BLaER1 treated with 17β-estradiol and CSF1 and Interleukin-3, amounts not matched to agents 10 nM and 100 nM (cell line): ENCODE measurements at regions not wholly inside any gene's neighbourhood (a gene's known extent, or its start where the extent isn't known, plus 50 kb on each side); places are given as distances from the start of the nearest gene placed in this dataset.
A peak's percentile ranks its signal among the peaks of the same experiment; 100 is the strongest.

Experiments used
- H3K27ac ChIP-seq, 11 experiments: shearing (Covaris generic); formaldehyde crosslinking; 2 replicates each; pipeline ENCODE4 v1.8.1; 2022
- H3K27me3 ChIP-seq, 11 experiments: shearing (Covaris generic); formaldehyde crosslinking; 2 replicates each; pipeline ENCODE4 v1.8.1; 2022
- H3K36me3 ChIP-seq, 11 experiments: shearing (Covaris generic); formaldehyde crosslinking; 2 replicates each; pipeline ENCODE4 v1.8.1; 2022
- H3K4me1 ChIP-seq, 10 experiments: shearing (Covaris generic); formaldehyde crosslinking; 2 replicates each; pipeline ENCODE4 v1.8.1; 2022
- H3K4me2 ChIP-seq, 11 experiments: shearing (Covaris generic); formaldehyde crosslinking; 2 replicates each; pipeline ENCODE4 v1.8.1; 2022
- H3K4me3 ChIP-seq, 10 experiments: shearing (Covaris generic); formaldehyde crosslinking; 2 replicates each; pipeline ENCODE4 v1.8.1; 2022
- H3K9ac ChIP-seq, 11 experiments: shearing (Covaris generic); formaldehyde crosslinking; 2 replicates each; pipeline ENCODE4 v1.8.1; 2022
- H3K9me3 ChIP-seq, 11 experiments: shearing (Covaris generic); formaldehyde crosslinking; replicated peaks in 1 of 11; 2 replicates each; pipeline ENCODE4 v1.8.1; 2022
- H4K20me1 ChIP-seq, 11 experiments: shearing (Covaris generic); formaldehyde crosslinking; 2 replicates each; pipeline ENCODE4 v1.8.1; 2022
- Cebpa-rat ChIP-seq, 11 experiments: shearing (Covaris generic); IDR thresholded peaks; 2 replicates each; pipeline ENCODE4 v1.8.1; 2022

GRCh38 chr6:71410164-71410566 lies 121.6 kb downstream of the OGFRL1 start:
- Histone ChIP-seq H4K20me1 (no peaks in the 10 kb centered on the region), H3K4me2 (peak overlapping the region; percentile 31 to 80 (median 51); a peak in 21 of 22 replicates), H3K4me3 (peak overlapping the region in 1 of 10 experiments; percentile 33; a peak in 2 of 20 replicates), H3K4me1 (peaks cover 15 to 42% (median 29%) of the 10 kb centered on the region in 10 experiments), H3K9ac (no peak overlapping the region), H3K36me3 (peaks cover 0 to 7% (median 0%) of the 10 kb centered on the region in 11 experiments; a peak in 1 of 22 replicates), H3K9me3 (peaks cover 0 to 52% (median 37%) of the 10 kb centered on the region in 11 experiments; a peak in 17 of 22 replicates), H3K27me3 (no peaks in the 10 kb centered on the region), H3K27ac (peak overlapping the region in 6 of 11 experiments; percentile 27 to 71 (median 57); a peak in 11 of 22 replicates)
- peak in 1 of 11 experiments; percentile 26; a peak in 1 of 22 replicates for TF ChIP-seq Cebpa-rat (IDR thresholded peaks at IDR 0.05)

GRCh38 chr6:71410681-71411080 lies 122.1 kb downstream of the OGFRL1 start:
- Histone ChIP-seq H3K27me3 (no peaks in the 10 kb centered on the region), H3K9ac (peak overlapping the region in 1 of 11 experiments; percentile 28; a peak in 1 of 22 replicates), H3K27ac (peak overlapping the region in 7 of 11 experiments; percentile 20 to 71 (median 51); a peak in 11 of 22 replicates), H3K9me3 (peaks cover 0 to 52% (median 37%) of the 10 kb centered on the region in 11 experiments; a peak in 17 of 22 replicates), H3K4me2 (peak overlapping the region in 9 of 11 experiments; percentile 31 to 80 (median 51); a peak in 17 of 22 replicates), H3K4me3 (0 out of 20 replicates have a peak overlapping the region, but pooled peaks of 1 of the 10 experiments have one; percentile 8), H3K36me3 (peaks cover 0 to 7% (median 0%) of the 10 kb centered on the region in 11 experiments; a peak in 1 of 22 replicates), H3K4me1 (peaks cover 15 to 43% (median 29%) of the 10 kb centered on the region in 10 experiments), H4K20me1 (no peaks in the 10 kb centered on the region)
- TF ChIP-seq Cebpa-rat (IDR thresholded peaks at IDR 0.05), result no peak

GRCh38 chr6:71411882-71412281 lies 123.3 kb downstream of the OGFRL1 start:
- peaks cover 0 to 7% (median 0%) of the 10 kb centered on the region in 11 experiments; a peak in 1 of 22 replicates for H3K36me3 ChIP-seq
- no peak for TF ChIP-seq Cebpa-rat (IDR thresholded peaks at IDR 0.05)
- H3K4me1 ChIP-seq, result peaks cover 15 to 49% (median 31%) of the 10 kb centered on the region in 10 experiments
- no peaks in the 10 kb centered on the region for H3K27me3 ChIP-seq
- H3K27ac ChIP-seq, result no peak overlapping the region
- no peak overlapping the region; a peak in 1 of 22 replicates for H3K4me2 ChIP-seq
- peaks cover 0 to 45% (median 31%) of the 10 kb centered on the region in 11 experiments; a peak in 17 of 22 replicates for H3K9me3 ChIP-seq
- no peaks in the 10 kb centered on the region for H4K20me1 ChIP-seq
- no peak overlapping the region for H3K9ac ChIP-seq
- no peak overlapping the region for H3K4me3 ChIP-seq

GRCh38 chr6:71412559-71413140 lies 124.0 kb downstream of the OGFRL1 start:
- no peak for TF ChIP-seq Cebpa-rat (IDR thresholded peaks at IDR 0.05)
- H3K4me2 ChIP-seq, result no peak overlapping the region; a peak in 1 of 22 replicates
- H3K36me3 ChIP-seq, result peaks cover 0 to 7% (median 0%) of the 10 kb centered on the region in 11 experiments; a peak in 1 of 22 replicates
- H3K4me1 ChIP-seq, result peaks cover 15 to 43% (median 30%) of the 10 kb centered on the region in 10 experiments
- H4K20me1 ChIP-seq, result no peaks in the 10 kb centered on the region
- H3K4me3 ChIP-seq, result no peak overlapping the region
- no peaks in the 10 kb centered on the region for H3K27me3 ChIP-seq
- 0 out of 22 replicates have a peak overlapping the region, but pooled peaks of 1 of the 11 experiments have one; percentile 10 for H3K27ac ChIP-seq
- H3K9me3 ChIP-seq, result peaks cover 0 to 42% (median 31%) of the 10 kb centered on the region in 11 experiments; a peak in 17 of 22 replicates
- H3K9ac ChIP-seq, result no peak overlapping the region

GRCh38 chr6:71414486-71414885 lies 125.9 kb downstream of the OGFRL1 start:
- no peak overlapping the region for H3K9ac ChIP-seq
- peaks cover 0 to 7% (median 0%) of the 10 kb centered on the region in 11 experiments; a peak in 1 of 22 replicates for H3K36me3 ChIP-seq
- peaks cover 9 to 33% (median 20%) of the 10 kb centered on the region in 10 experiments for H3K4me1 ChIP-seq
- peaks cover 5 to 41% (median 30%) of the 10 kb centered on the region in 11 experiments for H3K9me3 ChIP-seq
- no peak for TF ChIP-seq Cebpa-rat (IDR thresholded peaks at IDR 0.05)
- no peak overlapping the region for H3K4me2 ChIP-seq
- H4K20me1 ChIP-seq, result no peaks in the 10 kb centered on the region
- H3K27me3 ChIP-seq, result no peaks in the 10 kb centered on the region
- no peak overlapping the region for H3K27ac ChIP-seq
- no peak overlapping the region for H3K4me3 ChIP-seq

- Histone ChIP-seq H3K9ac (no peak overlapping the region), H3K27ac (no peak overlapping the region)
Measured at GRCh38 chr6:71419217-71420094, 130.8 kb downstream of the OGFRL1 start.

GRCh38 chr6:71420095-71420692 lies 131.6 kb downstream of the OGFRL1 start:
- Histone ChIP-seq H3K4me1 (peaks cover 0 to 9% (median 0%) of the 10 kb centered on the region in 10 experiments; a peak in 7 of 20 replicates), H3K9ac (no peak overlapping the region), H3K36me3 (peaks cover 0 to 10% (median 0%) of the 10 kb centered on the region in 11 experiments; a peak in 1 of 22 replicates), H3K4me3 (peak overlapping the region in 3 of 10 experiments; percentile 13 to 26 (median 18); a peak in 4 of 20 replicates), H3K4me2 (no peak overlapping the region), H4K20me1 (no peaks in the 10 kb centered on the region), H3K27me3 (no peaks in the 10 kb centered on the region), H3K9me3 (peaks cover 23 to 33% (median 26%) of the 10 kb centered on the region in 11 experiments), H3K27ac (no peak overlapping the region)
- no peak for TF ChIP-seq Cebpa-rat (IDR thresholded peaks at IDR 0.05)

More at GRCh38 chr6:71419217-71420094, 130.8 kb downstream of the OGFRL1 start:
- Histone ChIP-seq H3K4me3 (peak overlapping the region in 3 of 10 experiments; percentile 13 to 26 (median 18); a peak in 4 of 20 replicates), H3K27me3 (no peaks in the 10 kb centered on the region), H3K4me2 (no peak overlapping the region), H3K4me1 (peaks cover 0 to 9% (median 0%) of the 10 kb centered on the region in 10 experiments; a peak in 7 of 20 replicates), H3K36me3 (peaks cover 0 to 10% (median 0%) of the 10 kb centered on the region in 11 experiments; a peak in 1 of 22 replicates), H4K20me1 (no peaks in the 10 kb centered on the region), H3K9me3 (peaks cover 23 to 29% (median 25%) of the 10 kb centered on the region in 11 experiments)
- no peak for TF ChIP-seq Cebpa-rat (IDR thresholded peaks at IDR 0.05)

- H3K27me3 ChIP-seq, result no peaks in the 10 kb centered on the region
- H3K9me3 ChIP-seq, result peaks cover 23 to 35% (median 25%) of the 10 kb centered on the region in 11 experiments
- H3K4me3 ChIP-seq, result peak overlapping the region in 3 of 10 experiments; percentile 13 to 26 (median 18); a peak in 4 of 20 replicates
- H3K9ac ChIP-seq, result no peak overlapping the region
- H3K36me3 ChIP-seq, result peaks cover 0 to 10% (median 0%) of the 10 kb centered on the region in 11 experiments; a peak in 1 of 22 replicates
- H3K4me1 ChIP-seq, result peaks cover 0 to 5% (median 0%) of the 10 kb centered on the region in 10 experiments; a peak in 7 of 20 replicates
- no peaks in the 10 kb centered on the region for H4K20me1 ChIP-seq
- H3K27ac ChIP-seq, result no peak overlapping the region
- no peak for TF ChIP-seq Cebpa-rat (IDR thresholded peaks at IDR 0.05)
- no peak overlapping the region for H3K4me2 ChIP-seq
Measured at GRCh38 chr6:71420693-71421328, 132.2 kb downstream of the OGFRL1 start.
